ENCODE measurements at regions not wholly inside any gene's neighbourhood (a gene's known extent, or its start where the extent isn't known, plus 50 kb on each side); places are given as distances from the start of the nearest gene placed in this dataset.

- Histone ChIP-seq H3K4me1 (ENCODE audit: control insufficient read depth in 5 of 5, insufficient read depth in 5 of 5, low read length in 5 of 5) (peaks cover 0 to 22% (median 6%) of the 10 kb centered on the region in 5 donors), H3K36me3 (ENCODE audit: control insufficient read depth in 5 of 5, insufficient read depth in 5 of 5, low read length in 5 of 5) (no peaks in the 10 kb centered on the region), H3K27ac (ENCODE audit: low read depth, low read length) (no peak overlapping the region), H3K9ac (ENCODE audit: low read length in 5 of 5) (no peak overlapping the region), H3K4me3 (ENCODE audit: low read depth in 1 of 5, low read length in 5 of 5) (no peak overlapping the region), H3K27me3 (ENCODE audit: control insufficient read depth in 5 of 5, insufficient read depth in 4 of 5, low read length in 5 of 5) (no peaks in the 10 kb centered on the region), H3K9me3 (ENCODE audit: control insufficient read depth in 5 of 5, low read length in 5 of 5) (no peaks in the 10 kb centered on the region)
Observed at GRCh38 chr3:177680472-177680821, 483.2 kb upstream of the TBL1XR1 start.

- H3K27me3 ChIP-seq (ENCODE audit: control insufficient read depth in 5 of 5, insufficient read depth in 4 of 5, low read length in 5 of 5) = no peaks in the 10 kb centered on the region
- peaks cover 0 to 22% (median 6%) of the 10 kb centered on the region in 5 donors for H3K4me1 ChIP-seq (ENCODE audit: control insufficient read depth in 5 of 5, insufficient read depth in 5 of 5, low read length in 5 of 5)
- H3K36me3 ChIP-seq (ENCODE audit: control insufficient read depth in 5 of 5, insufficient read depth in 5 of 5, low read length in 5 of 5) = no peaks in the 10 kb centered on the region
- no peak overlapping the region for H3K9ac ChIP-seq (ENCODE audit: low read length in 5 of 5)
- no peak overlapping the region for H3K27ac ChIP-seq (ENCODE audit: low read depth, low read length)
- H3K9me3 ChIP-seq (ENCODE audit: control insufficient read depth in 5 of 5, low read length in 5 of 5) = no peaks in the 10 kb centered on the region
- no peak overlapping the region for H3K4me3 ChIP-seq (ENCODE audit: low read depth in 1 of 5, low read length in 5 of 5)
Observed at GRCh38 chr3:177681156-177681555, 483.9 kb upstream of the TBL1XR1 start.

- H3K27me3 ChIP-seq (ENCODE audit: control insufficient read depth in 5 of 5, insufficient read depth in 4 of 5, low read length in 5 of 5) = no peaks in the 10 kb centered on the region
- H3K9ac ChIP-seq (ENCODE audit: low read length in 5 of 5) = no peak overlapping the region
- H3K4me3 ChIP-seq (ENCODE audit: low read depth in 1 of 5, low read length in 5 of 5) = no peak overlapping the region
- no peak overlapping the region for H3K27ac ChIP-seq (ENCODE audit: low read depth, low read length)
- no peaks in the 10 kb centered on the region for H3K9me3 ChIP-seq (ENCODE audit: control insufficient read depth in 5 of 5, low read length in 5 of 5)
- H3K4me1 ChIP-seq (ENCODE audit: control insufficient read depth in 5 of 5, insufficient read depth in 5 of 5, low read length in 5 of 5) = peaks cover 0 to 22% (median 6%) of the 10 kb centered on the region in 5 donors
- H3K36me3 ChIP-seq (ENCODE audit: control insufficient read depth in 5 of 5, insufficient read depth in 5 of 5, low read length in 5 of 5) = no peaks in the 10 kb centered on the region
Observed at GRCh38 chr3:177681852-177682251, 484.6 kb upstream of the TBL1XR1 start.

GRCh38 chr3:177683586-177683985 is 486.3 kb upstream of the TBL1XR1 start:
- Histone ChIP-seq H3K4me3 (ENCODE audit: low read depth in 1 of 5, low read length in 5 of 5) (no peak overlapping the region), H3K4me1 (ENCODE audit: control insufficient read depth in 5 of 5, insufficient read depth in 5 of 5, low read length in 5 of 5) (peaks cover 0 to 22% (median 6%) of the 10 kb centered on the region in 5 donors), H3K36me3 (ENCODE audit: control insufficient read depth in 5 of 5, insufficient read depth in 5 of 5, low read length in 5 of 5) (no peaks in the 10 kb centered on the region), H3K27ac (ENCODE audit: low read depth, low read length) (no peak overlapping the region), H3K9me3 (ENCODE audit: control insufficient read depth in 5 of 5, low read length in 5 of 5) (no peaks in the 10 kb centered on the region), H3K9ac (ENCODE audit: low read length in 5 of 5) (no peak overlapping the region), H3K27me3 (ENCODE audit: control insufficient read depth in 5 of 5, insufficient read depth in 4 of 5, low read length in 5 of 5) (no peaks in the 10 kb centered on the region)

GRCh38 chr3:177686671-177687070 is 489.4 kb upstream of the TBL1XR1 start:
- Histone ChIP-seq H3K27ac (ENCODE audit: low read depth, low read length) (no peak overlapping the region), H3K9me3 (ENCODE audit: control insufficient read depth in 5 of 5, low read length in 5 of 5) (no peaks in the 10 kb centered on the region), H3K4me3 (ENCODE audit: low read depth in 1 of 5, low read length in 5 of 5) (no peak overlapping the region), H3K36me3 (ENCODE audit: control insufficient read depth in 5 of 5, insufficient read depth in 5 of 5, low read length in 5 of 5) (no peaks in the 10 kb centered on the region), H3K9ac (ENCODE audit: low read length in 5 of 5) (no peak overlapping the region), H3K4me1 (ENCODE audit: control insufficient read depth in 5 of 5, insufficient read depth in 5 of 5, low read length in 5 of 5) (peaks cover 0 to 11% (median 0%) of the 10 kb centered on the region in 5 donors), H3K27me3 (ENCODE audit: control insufficient read depth in 5 of 5, insufficient read depth in 4 of 5, low read length in 5 of 5) (no peaks in the 10 kb centered on the region)

GRCh38 chr3:177687291-177687690 is 490.0 kb upstream of the TBL1XR1 start:
- Histone ChIP-seq H3K36me3 (ENCODE audit: control insufficient read depth in 5 of 5, insufficient read depth in 5 of 5, low read length in 5 of 5) (no peaks in the 10 kb centered on the region), H3K9ac (ENCODE audit: low read length in 5 of 5) (no peak overlapping the region), H3K9me3 (ENCODE audit: control insufficient read depth in 5 of 5, low read length in 5 of 5) (no peaks in the 10 kb centered on the region), H3K27me3 (ENCODE audit: control insufficient read depth in 5 of 5, insufficient read depth in 4 of 5, low read length in 5 of 5) (no peaks in the 10 kb centered on the region), H3K27ac (ENCODE audit: low read depth, low read length) (no peak overlapping the region), H3K4me3 (ENCODE audit: low read depth in 1 of 5, low read length in 5 of 5) (no peak overlapping the region), H3K4me1 (ENCODE audit: control insufficient read depth in 5 of 5, insufficient read depth in 5 of 5, low read length in 5 of 5) (peaks cover 0 to 6% (median 0%) of the 10 kb centered on the region in 5 donors)

GRCh38 chr3:177688152-177688551 is 490.9 kb upstream of the TBL1XR1 start:
- H3K27ac ChIP-seq (ENCODE audit: low read depth, low read length) = no peak overlapping the region
- H3K4me3 ChIP-seq (ENCODE audit: low read depth in 1 of 5, low read length in 5 of 5) = no peak overlapping the region
- no peaks in the 10 kb centered on the region for H3K27me3 ChIP-seq (ENCODE audit: control insufficient read depth in 5 of 5, insufficient read depth in 4 of 5, low read length in 5 of 5)
- H3K36me3 ChIP-seq (ENCODE audit: control insufficient read depth in 5 of 5, insufficient read depth in 5 of 5, low read length in 5 of 5) = no peaks in the 10 kb centered on the region
- H3K4me1 ChIP-seq (ENCODE audit: control insufficient read depth in 5 of 5, insufficient read depth in 5 of 5, low read length in 5 of 5) = no peaks in the 10 kb centered on the region
- no peaks in the 10 kb centered on the region for H3K9me3 ChIP-seq (ENCODE audit: control insufficient read depth in 5 of 5, low read length in 5 of 5)
- H3K9ac ChIP-seq (ENCODE audit: low read length in 5 of 5) = no peak overlapping the region

GRCh38 chr3:177689077-177689476 is 491.8 kb upstream of the TBL1XR1 start:
- Histone ChIP-seq H3K4me1 (ENCODE audit: control insufficient read depth in 5 of 5, insufficient read depth in 5 of 5, low read length in 5 of 5) (peaks cover 0 to 6% (median 3%) of the 10 kb centered on the region in 5 donors), H3K36me3 (ENCODE audit: control insufficient read depth in 5 of 5, insufficient read depth in 5 of 5, low read length in 5 of 5) (no peaks in the 10 kb centered on the region), H3K9me3 (ENCODE audit: control insufficient read depth in 5 of 5, low read length in 5 of 5) (no peaks in the 10 kb centered on the region), H3K27ac (ENCODE audit: low read depth, low read length) (no peak overlapping the region), H3K9ac (ENCODE audit: low read length in 5 of 5) (no peak overlapping the region), H3K27me3 (ENCODE audit: control insufficient read depth in 5 of 5, insufficient read depth in 4 of 5, low read length in 5 of 5) (no peaks in the 10 kb centered on the region), H3K4me3 (ENCODE audit: low read depth in 1 of 5, low read length in 5 of 5) (no peak overlapping the region)

GRCh38 chr3:177689869-177690268 is 492.6 kb upstream of the TBL1XR1 start:
- no peak overlapping the region for H3K4me3 ChIP-seq (ENCODE audit: low read depth in 1 of 5, low read length in 5 of 5)
- no peaks in the 10 kb centered on the region for H3K36me3 ChIP-seq (ENCODE audit: control insufficient read depth in 5 of 5, insufficient read depth in 5 of 5, low read length in 5 of 5)
- no peaks in the 10 kb centered on the region for H3K27me3 ChIP-seq (ENCODE audit: control insufficient read depth in 5 of 5, insufficient read depth in 4 of 5, low read length in 5 of 5)
- H3K9ac ChIP-seq (ENCODE audit: low read length in 5 of 5) = no peak overlapping the region
- no peak overlapping the region for H3K27ac ChIP-seq (ENCODE audit: low read depth, low read length)
- H3K4me1 ChIP-seq (ENCODE audit: control insufficient read depth in 5 of 5, insufficient read depth in 5 of 5, low read length in 5 of 5) = peaks cover 0 to 14% (median 11%) of the 10 kb centered on the region in 5 donors
- no peaks in the 10 kb centered on the region for H3K9me3 ChIP-seq (ENCODE audit: control insufficient read depth in 5 of 5, low read length in 5 of 5)

GRCh38 chr3:177690306-177690705 is 493.0 kb upstream of the TBL1XR1 start:
- H3K9ac ChIP-seq (ENCODE audit: low read length in 5 of 5) = no peak overlapping the region
- H3K4me3 ChIP-seq (ENCODE audit: low read depth in 1 of 5, low read length in 5 of 5) = no peak overlapping the region
- H3K27me3 ChIP-seq (ENCODE audit: control insufficient read depth in 5 of 5, insufficient read depth in 4 of 5, low read length in 5 of 5) = no peaks in the 10 kb centered on the region
- no peaks in the 10 kb centered on the region for H3K9me3 ChIP-seq (ENCODE audit: control insufficient read depth in 5 of 5, low read length in 5 of 5)
- no peak overlapping the region for H3K27ac ChIP-seq (ENCODE audit: low read depth, low read length)
- peaks cover 0 to 17% (median 13%) of the 10 kb centered on the region in 5 donors for H3K4me1 ChIP-seq (ENCODE audit: control insufficient read depth in 5 of 5, insufficient read depth in 5 of 5, low read length in 5 of 5)
- no peaks in the 10 kb centered on the region for H3K36me3 ChIP-seq (ENCODE audit: control insufficient read depth in 5 of 5, insufficient read depth in 5 of 5, low read length in 5 of 5)
